ENCODE measurements at regions not wholly inside any gene's neighbourhood (a gene's known extent, or its start where the extent isn't known, plus 50 kb on each side); places are given as distances from the start of the nearest gene placed in this dataset.

GRCh38 chr6:63371104-63371715 lies 51.4 kb upstream of the LGSN start:
- intact Hi-C loops (cut with DNase I): no loop called here
- FAIRE-seq (no peak), DNase-seq (no peak)
- Histone ChIP-seq H3K9ac (ENCODE audit: low read length in 3 of 3) (no peak overlapping the region), H3K9me3 (ENCODE audit: control insufficient read depth in 2 of 3, insufficient read depth in 1 of 3, low read length in 3 of 3) (no peaks in the 10 kb centered on the region), H3K27me3 (ENCODE audit: control insufficient read depth, insufficient read depth, low read length) (no peaks in the 10 kb centered on the region), H3K4me3 (ENCODE audit: low read length in 3 of 3) (no peak overlapping the region), H3K27ac (ENCODE audit: low read depth in 2 of 2, low read length in 2 of 2) (no peak overlapping the region), H3K4me1 (ENCODE audit: control insufficient read depth in 2 of 3, insufficient read depth in 2 of 3, low read depth in 1 of 3, low read length in 3 of 3) (no peaks in the 10 kb centered on the region), H3K36me3 (ENCODE audit: control insufficient read depth in 2 of 3, insufficient read depth in 3 of 3, low read length in 3 of 3) (no peaks in the 10 kb centered on the region)
- no peak for TF ChIP-seq CTCF (IDR thresholded peaks at IDR 0.05; ENCODE audit: borderline replicate concordance, extremely low read depth, insufficient read depth)

- H3K9me3 ChIP-seq (ENCODE audit: control insufficient read depth in 2 of 3, insufficient read depth in 1 of 3, low read length in 3 of 3): no peaks in the 10 kb centered on the region
- intact Hi-C loops (cut with DNase I): no loop called here
- no peaks in the 10 kb centered on the region for H3K4me1 ChIP-seq (ENCODE audit: control insufficient read depth in 2 of 3, insufficient read depth in 2 of 3, low read depth in 1 of 3, low read length in 3 of 3)
- no peaks in the 10 kb centered on the region for H3K36me3 ChIP-seq (ENCODE audit: control insufficient read depth in 2 of 3, insufficient read depth in 3 of 3, low read length in 3 of 3)
- FAIRE-seq: no peak
- TF ChIP-seq CTCF (IDR thresholded peaks at IDR 0.05; ENCODE audit: borderline replicate concordance, extremely low read depth, insufficient read depth): no peak
- DNase-seq: no peak
- no peak overlapping the region for H3K27ac ChIP-seq (ENCODE audit: low read depth in 2 of 2, low read length in 2 of 2)
- no peak overlapping the region for H3K4me3 ChIP-seq (ENCODE audit: low read length in 3 of 3)
- H3K27me3 ChIP-seq (ENCODE audit: control insufficient read depth, insufficient read depth, low read length): no peaks in the 10 kb centered on the region
- H3K9ac ChIP-seq (ENCODE audit: low read length in 3 of 3): no peak overlapping the region
These were observed 53.3 kb upstream of the LGSN start for GRCh38 chr6:63372951-63373533.

GRCh38 chr6:63389191-63389844 lies 69.5 kb upstream of the LGSN start:
- DNase-seq (no peak), FAIRE-seq (no peak)
- H3K27me3 ChIP-seq (ENCODE audit: control insufficient read depth, insufficient read depth, low read length): no peaks in the 10 kb centered on the region
- no peaks in the 10 kb centered on the region for H3K9me3 ChIP-seq (ENCODE audit: control insufficient read depth in 2 of 3, insufficient read depth in 1 of 3, low read length in 3 of 3)
- TF ChIP-seq CTCF (IDR thresholded peaks at IDR 0.05; ENCODE audit: borderline replicate concordance, extremely low read depth, insufficient read depth): no peak
- intact Hi-C loops (cut with DNase I): no loop called here
- no peaks in the 10 kb centered on the region for H3K4me1 ChIP-seq (ENCODE audit: control insufficient read depth in 2 of 3, insufficient read depth in 2 of 3, low read depth in 1 of 3, low read length in 3 of 3)
- H3K4me3 ChIP-seq (ENCODE audit: low read length in 3 of 3): no peak overlapping the region
- H3K27ac ChIP-seq (ENCODE audit: low read depth in 2 of 2, low read length in 2 of 2): no peak overlapping the region
- H3K36me3 ChIP-seq (ENCODE audit: control insufficient read depth in 2 of 3, insufficient read depth in 3 of 3, low read length in 3 of 3): no peaks in the 10 kb centered on the region
- no peak overlapping the region for H3K9ac ChIP-seq (ENCODE audit: low read length in 3 of 3)

Measured in kidney (tissue), 13 donors.